HG02610 (cell line): ENCODE measurements at regions not wholly inside any gene's neighbourhood (a gene's known extent, or its start where the extent isn't known, plus 50 kb on each side); places are given as distances from the start of the nearest gene placed in this dataset.
"Not testable (repeated sequence)": the region's sequence is repeated elsewhere in the genome, so short reads cannot be mapped to it uniquely, and the experiment has no call there.

ENCODE experiments used
- ATAC-seq: cut with Tn5 transposase; IDR thresholded peaks from one replicate; pipeline ENCODE4 v1.9.1; 2021; ENCODE audit warnings: mild to moderate bottlenecking, moderate library complexity; ENCODE audit not compliant: unreplicated experiment

- no peak for ATAC-seq
Measured at GRCh38 chr16:13697568-13697967, 222.4 kb upstream of the ERCC4 start.

DNA sequence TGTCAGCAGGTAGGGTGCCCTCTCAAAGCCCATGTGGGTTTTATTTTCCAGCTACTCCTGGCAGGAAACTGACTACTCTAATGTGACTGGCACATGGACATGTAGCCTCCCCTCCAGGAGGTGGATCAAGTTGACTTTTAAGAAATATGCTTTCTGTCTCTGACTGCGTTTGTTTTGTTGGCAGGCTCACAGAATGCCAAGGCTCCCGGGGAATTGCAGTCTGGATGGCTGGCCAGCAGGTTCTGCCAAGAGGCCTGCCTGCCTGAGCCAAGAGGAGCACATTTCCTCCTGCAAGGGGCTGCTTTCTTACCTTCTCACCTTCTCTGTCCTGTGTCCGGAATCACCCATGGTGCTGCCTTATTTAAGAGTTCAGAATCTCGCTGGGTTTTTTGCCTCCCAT, 217.3 kb upstream of the ERCC4 start:
- no peak for ATAC-seq

DNA sequence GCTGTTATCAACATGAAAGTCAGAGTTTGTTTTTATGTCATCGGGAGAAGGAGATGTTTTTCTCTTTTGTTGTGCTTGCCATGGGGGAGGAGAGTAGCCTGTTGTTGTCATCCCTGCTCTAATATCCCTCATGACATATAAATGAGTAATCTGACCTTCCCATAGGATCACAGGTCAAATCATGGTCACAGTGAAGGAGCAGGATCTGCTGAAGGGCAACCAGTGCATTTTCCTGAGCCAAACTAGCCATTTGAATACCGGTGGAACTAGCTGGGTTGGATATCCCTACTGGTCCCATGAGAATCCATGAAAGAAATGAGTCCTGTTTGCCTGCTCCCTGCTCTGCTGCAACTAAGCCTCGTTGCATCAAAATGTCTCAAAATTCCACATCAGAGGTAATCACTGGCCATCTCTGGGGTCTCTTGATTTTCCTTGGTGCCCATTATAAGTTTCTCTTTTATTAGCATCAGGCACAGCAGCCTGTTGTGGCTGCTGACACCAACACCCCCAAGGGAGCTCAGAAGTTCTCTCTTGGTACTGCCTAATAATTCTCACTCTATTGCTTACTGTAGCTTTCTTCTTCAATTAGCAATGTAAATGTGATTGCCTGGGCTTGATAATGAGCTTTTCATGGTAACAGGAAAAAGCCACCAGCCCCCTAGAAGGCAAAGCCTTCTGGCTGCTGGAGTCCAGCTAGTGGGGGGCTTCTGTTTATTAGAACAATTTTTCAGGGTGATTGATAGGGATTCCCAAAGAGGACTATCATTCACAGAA, 211.4 kb upstream of the ERCC4 start:
- ATAC-seq = no peak

DNA sequence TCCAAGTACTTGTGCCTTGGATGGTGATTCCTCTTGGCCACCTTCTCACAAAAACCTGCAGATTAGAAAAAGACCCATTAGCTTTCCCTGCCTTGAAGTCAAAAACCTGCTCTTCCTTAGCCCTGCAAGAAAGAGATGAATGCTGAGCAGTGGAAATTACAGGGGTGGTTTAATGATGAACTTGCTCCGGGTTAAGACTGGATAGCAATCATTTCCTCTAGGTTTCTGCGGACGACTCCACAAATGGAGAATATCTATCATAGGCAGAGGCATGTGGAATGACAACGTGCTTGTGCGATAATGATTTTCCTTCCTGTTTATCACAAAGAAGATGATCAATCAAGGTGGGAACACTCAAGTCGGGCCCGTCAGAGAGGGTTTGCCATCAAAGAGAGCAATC, 201.2 kb upstream of the ERCC4 start:
- ATAC-seq = no peak

GRCh38 chr16:13727943-13728342, 192.0 kb upstream of the ERCC4 start:
- no peak for ATAC-seq

GRCh38 chr16:13733561-13733960, 186.4 kb upstream of the ERCC4 start:
- ATAC-seq = no peak

GRCh38 chr16:13739621-13740373, 180.2 kb upstream of the ERCC4 start:
- ATAC-seq = not testable (repeated sequence)

DNA sequence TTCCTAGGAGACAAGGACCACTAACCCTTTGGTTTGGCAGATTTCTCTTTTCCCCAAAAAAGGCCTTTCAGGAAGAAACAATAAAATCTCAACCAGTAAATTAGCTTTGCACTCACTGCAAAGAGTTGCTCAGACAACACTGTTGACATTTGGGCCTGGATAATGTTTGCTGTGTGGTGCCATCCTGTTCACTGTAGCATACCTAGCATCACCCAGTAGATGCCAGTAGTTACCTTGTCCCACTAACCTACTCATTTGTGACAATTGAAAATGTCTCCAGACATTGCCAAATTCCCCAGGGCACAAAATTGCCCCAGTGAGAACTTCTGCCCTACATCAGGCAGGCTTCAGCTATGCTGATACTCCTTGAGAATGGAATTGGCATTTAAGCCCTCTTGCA, 177.0 kb upstream of the ERCC4 start:
- no peak for ATAC-seq

- ATAC-seq = no peak
Measured at GRCh38 chr16:13743571-13743970, 176.4 kb upstream of the ERCC4 start.

GRCh38 chr16:13756411-13757140, 163.4 kb upstream of the ERCC4 start:
- no peak for ATAC-seq

DNA sequence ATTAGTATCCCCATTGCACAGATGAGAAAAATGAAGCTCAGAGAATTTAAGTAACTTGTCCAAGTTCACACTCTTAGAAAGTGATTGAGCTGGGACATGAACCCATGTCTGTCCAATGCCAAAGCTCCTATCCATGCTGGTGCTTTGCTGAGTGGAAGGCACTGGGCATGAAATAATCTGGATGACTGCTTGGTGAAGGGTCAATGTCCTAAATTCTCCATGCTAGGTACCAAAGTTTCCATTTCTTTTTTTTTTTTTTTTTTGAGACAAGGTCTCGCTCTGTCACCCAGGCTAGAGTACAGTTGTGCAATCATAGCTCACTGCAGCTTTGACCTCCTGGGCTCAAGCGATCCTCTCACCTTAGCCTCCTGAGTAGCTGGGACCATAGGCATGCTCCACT, 153.6 kb upstream of the ERCC4 start:
- no peak for ATAC-seq

DNA sequence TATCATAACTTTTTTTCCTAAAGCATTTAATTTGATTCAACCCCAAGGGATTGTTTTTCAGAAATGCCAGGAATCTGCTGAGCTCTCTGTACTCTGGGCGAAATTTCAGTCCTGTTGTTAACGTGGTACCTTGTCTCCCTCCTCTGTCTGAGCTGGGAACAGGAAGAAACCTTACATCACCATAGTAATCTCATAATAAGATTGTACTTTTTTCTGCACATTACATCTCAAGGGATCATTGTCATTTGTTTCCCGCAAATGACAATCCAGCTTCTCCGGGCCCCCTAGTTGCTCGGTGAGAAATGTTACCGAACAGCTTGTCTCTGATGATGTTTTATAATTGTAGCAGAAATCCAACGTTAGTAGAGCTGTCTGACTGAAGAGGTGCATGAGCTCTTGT, 152.7 kb upstream of the ERCC4 start:
- no peak for ATAC-seq

GRCh38 chr16:13768471-13768870, 151.5 kb upstream of the ERCC4 start:
- no peak for ATAC-seq

DNA sequence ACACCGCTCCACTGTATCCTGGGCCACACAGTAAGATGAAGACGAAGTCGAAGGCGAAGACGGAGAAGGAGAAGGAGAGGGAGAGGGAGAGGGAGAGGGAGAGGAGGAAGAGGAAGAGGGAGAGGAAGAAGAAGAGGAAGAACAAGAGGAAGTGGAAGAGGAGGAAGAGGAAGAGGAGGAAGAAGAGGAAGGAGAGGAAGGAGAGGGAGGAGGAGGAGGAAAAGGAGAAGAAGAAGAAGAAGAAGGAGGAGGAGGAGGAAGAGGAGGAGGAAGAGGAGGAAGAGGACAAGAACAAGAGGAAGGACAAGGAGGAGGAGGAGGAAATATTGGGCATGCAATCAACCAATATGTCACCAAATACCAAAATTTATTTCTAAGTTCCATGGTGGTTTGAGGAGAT, 149.5 kb upstream of the ERCC4 start:
- no peak for ATAC-seq

DNA sequence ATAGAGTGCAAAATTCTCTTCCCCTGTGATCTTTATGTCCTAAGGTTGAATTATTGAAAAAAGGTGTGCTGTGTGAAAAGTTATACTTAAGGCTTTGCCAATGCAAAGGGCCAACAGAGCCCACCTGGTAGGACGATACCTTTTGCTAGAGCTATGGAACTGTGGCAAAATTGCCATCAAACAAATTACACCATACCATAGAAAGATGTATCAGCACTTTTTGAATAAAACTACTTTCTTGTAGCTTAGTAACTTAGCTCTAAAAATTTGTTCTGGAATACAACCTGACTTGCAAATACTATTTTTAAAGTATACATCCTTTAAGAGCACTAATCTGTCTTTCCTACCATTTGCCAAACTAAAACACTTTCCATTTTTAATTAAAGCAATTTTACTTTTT, 147.2 kb upstream of the ERCC4 start:
- no peak for ATAC-seq

GRCh38 chr16:13779676-13780075, 140.3 kb upstream of the ERCC4 start:
- no peak for ATAC-seq

GRCh38 chr16:13780406-13781168, 139.4 kb upstream of the ERCC4 start:
- ATAC-seq = no peak

- ATAC-seq = no peak
Measured at GRCh38 chr16:13781169-13781564, 138.8 kb upstream of the ERCC4 start.

- ATAC-seq = no peak
Measured at GRCh38 chr16:13781575-13782338, 138.2 kb upstream of the ERCC4 start.

DNA sequence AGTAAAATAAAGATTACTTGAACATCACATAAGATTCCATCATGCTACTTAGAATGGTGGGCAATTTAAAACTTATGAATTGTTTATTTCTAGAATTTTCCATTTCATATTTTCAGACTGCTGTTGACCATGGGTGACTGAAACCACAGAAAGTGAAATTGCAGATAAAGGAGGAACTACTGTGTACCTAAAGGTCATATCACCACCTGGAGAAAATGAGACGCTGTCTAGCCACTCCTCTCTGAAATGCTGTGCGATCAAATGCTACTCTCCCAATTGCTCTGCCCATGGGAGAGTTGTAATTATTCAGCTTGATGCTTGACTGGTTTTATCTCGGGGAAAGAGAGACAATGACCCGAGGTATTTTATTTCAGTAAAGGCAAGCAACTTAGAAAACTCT, 128.9 kb upstream of the ERCC4 start:
- no peak for ATAC-seq
